ENCODE measurements at regions not wholly inside any gene's neighbourhood (a gene's known extent, or its start where the extent isn't known, plus 50 kb on each side); places are given as distances from the start of the nearest gene placed in this dataset.

DNA sequence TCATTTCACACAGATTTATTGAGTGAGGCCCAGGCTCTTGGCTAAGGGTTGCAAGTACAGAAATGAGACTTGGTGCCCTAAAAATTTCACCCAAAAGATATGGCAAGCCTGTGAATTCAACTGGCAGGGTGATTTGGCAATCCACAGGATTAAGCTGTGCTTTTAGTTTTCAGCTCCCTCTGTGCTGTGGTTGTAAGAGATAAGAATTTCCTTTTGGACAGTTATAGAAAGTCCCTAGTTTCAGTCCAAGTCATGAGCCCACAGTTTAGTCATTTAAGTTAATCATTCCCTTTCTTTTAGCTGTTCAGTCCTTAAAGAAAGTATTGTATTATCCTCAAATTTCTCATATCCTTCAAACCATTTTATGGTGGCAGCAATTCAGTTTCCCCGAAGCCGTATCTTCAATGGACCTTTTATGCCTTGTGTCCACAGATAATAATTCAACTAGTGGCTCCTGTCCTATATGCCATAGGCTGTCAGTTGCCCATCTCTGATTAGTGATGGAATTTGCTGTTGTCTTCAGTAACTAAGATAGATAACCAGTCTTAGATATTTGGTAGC, 73.4 kb upstream of the NAMPT start:
- Histone ChIP-seq H3K9me3 (ENCODE audit: low read depth, low read length, poor library complexity, severe bottlenecking) (peaks cover 6% of the 10 kb centered on the region), H3K36me3 (ENCODE audit: insufficient read depth, low read length, poor library complexity, severe bottlenecking) (no peaks in the 10 kb centered on the region), H3K4me3 (ENCODE audit: low read depth, low read length, poor library complexity, severe bottlenecking) (no peak overlapping the region), H3K27ac (ENCODE audit: low read depth, low read length, poor library complexity, severe bottlenecking) (no peak overlapping the region), H3K27me3 (replicated peaks; ENCODE audit: insufficient read depth, low read depth, low read length, poor library complexity) (peaks cover 6% of the 10 kb centered on the region), H3K4me1 (ENCODE audit: insufficient read depth, low read length, poor library complexity, severe bottlenecking) (peaks cover 5% of the 10 kb centered on the region)
- ChIA-PET POLR2A (ENCODE audit: low non-redundant PET) (no interaction called here), CTCF (no interaction called here)
- intact Hi-C loops (cut with micrococcal nuclease; ENCODE audit: unreplicated experiment): no loop called here
- no peak for TF ChIP-seq EZH2 (IDR thresholded peaks at IDR 0.05; ENCODE audit: borderline replicate concordance, low read depth, low read length, poor library complexity, severe bottlenecking)
- TF ChIP-seq, protein P1, sequence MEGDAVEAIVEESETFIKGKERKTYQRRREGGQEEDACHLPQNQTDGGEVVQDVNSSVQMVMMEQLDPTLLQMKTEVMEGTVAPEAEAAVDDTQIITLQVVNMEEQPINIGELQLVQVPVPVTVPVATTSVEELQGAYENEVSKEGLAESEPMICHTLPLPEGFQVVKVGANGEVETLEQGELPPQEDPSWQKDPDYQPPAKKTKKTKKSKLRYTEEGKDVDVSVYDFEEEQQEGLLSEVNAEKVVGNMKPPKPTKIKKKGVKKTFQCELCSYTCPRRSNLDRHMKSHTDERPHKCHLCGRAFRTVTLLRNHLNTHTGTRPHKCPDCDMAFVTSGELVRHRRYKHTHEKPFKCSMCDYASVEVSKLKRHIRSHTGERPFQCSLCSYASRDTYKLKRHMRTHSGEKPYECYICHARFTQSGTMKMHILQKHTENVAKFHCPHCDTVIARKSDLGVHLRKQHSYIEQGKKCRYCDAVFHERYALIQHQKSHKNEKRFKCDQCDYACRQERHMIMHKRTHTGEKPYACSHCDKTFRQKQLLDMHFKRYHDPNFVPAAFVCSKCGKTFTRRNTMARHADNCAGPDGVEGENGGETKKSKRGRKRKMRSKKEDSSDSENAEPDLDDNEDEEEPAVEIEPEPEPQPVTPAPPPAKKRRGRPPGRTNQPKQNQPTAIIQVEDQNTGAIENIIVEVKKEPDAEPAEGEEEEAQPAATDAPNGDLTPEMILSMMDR (conservative IDR thresholded peaks at IDR 0.05; ENCODE audit: low read depth, low read length): no peak
- DNase-seq (ENCODE audit: low spot score): peak; percentile 50
- BruUV-seq (replicated peaks): no TSS peak

DNA sequence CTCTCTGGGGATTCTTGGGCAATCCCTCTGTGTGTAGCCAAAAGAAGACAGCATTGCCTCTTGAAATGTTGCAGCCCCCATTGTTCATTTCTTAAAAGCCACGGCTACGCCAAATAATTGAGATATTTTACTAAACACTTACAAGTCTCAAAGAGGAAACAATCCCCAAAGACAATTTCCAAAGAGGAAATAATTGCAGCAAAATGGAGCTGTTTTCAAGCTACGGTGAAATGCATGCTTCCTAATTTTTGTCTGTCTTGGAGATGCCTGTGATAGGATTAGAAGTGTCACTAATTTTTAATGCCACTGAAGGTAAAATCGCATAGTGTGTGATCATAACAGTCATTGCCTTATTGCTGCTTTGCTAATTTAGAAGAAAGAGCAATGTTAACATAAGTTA, 72.9 kb upstream of the NAMPT start:
- ChIA-PET POLR2A (ENCODE audit: low non-redundant PET) (no interaction called here), CTCF (no interaction called here)
- no peak for TF ChIP-seq EZH2 (IDR thresholded peaks at IDR 0.05; ENCODE audit: borderline replicate concordance, low read depth, low read length, poor library complexity, severe bottlenecking)
- TF ChIP-seq, protein P1 (conservative IDR thresholded peaks at IDR 0.05; ENCODE audit: low read depth, low read length): no peak
- no peak overlapping the region for H3K27ac ChIP-seq (ENCODE audit: low read depth, low read length, poor library complexity, severe bottlenecking)
- peaks cover 5% of the 10 kb centered on the region for H3K4me1 ChIP-seq (ENCODE audit: insufficient read depth, low read length, poor library complexity, severe bottlenecking)
- peaks cover 6% of the 10 kb centered on the region for H3K27me3 ChIP-seq (replicated peaks; ENCODE audit: insufficient read depth, low read depth, low read length, poor library complexity)
- intact Hi-C loops (cut with micrococcal nuclease; ENCODE audit: unreplicated experiment): no loop called here
- H3K36me3 ChIP-seq (ENCODE audit: insufficient read depth, low read length, poor library complexity, severe bottlenecking): no peaks in the 10 kb centered on the region
- no TSS peak for BruUV-seq (replicated peaks)
- no peak overlapping the region for H3K4me3 ChIP-seq (ENCODE audit: low read depth, low read length, poor library complexity, severe bottlenecking)
- DNase-seq (ENCODE audit: low spot score): peak; percentile 30
- H3K9me3 ChIP-seq (ENCODE audit: low read depth, low read length, poor library complexity, severe bottlenecking): peaks cover 6% of the 10 kb centered on the region

DNA sequence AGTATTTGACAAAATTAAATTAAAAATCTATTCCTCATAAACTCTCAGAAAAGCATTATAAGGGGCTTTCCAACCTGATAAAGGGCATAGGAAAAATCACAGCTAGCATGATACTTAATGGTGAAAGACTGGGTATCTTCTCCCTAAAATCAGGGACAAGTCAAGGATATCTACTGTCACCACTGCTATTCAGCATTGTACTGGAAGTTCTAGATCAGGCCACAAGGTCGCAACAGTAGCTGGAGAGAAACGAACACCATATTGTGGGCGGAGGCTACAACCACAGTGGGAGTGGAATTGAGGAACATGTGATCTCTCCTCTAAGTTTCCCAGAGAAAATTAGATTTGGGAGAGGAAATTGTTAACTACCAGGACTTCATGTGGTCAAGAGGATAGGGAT, 70.0 kb upstream of the NAMPT start:
- H3K27ac ChIP-seq (ENCODE audit: low read depth, low read length, poor library complexity, severe bottlenecking): no peak overlapping the region
- POLR2A ChIA-PET (ENCODE audit: low non-redundant PET): no interaction called here

More for the DNA sequence above, 70.0 kb upstream of the NAMPT start:
- H3K36me3 ChIP-seq (ENCODE audit: insufficient read depth, low read length, poor library complexity, severe bottlenecking): no peaks in the 10 kb centered on the region
- intact Hi-C loops (cut with micrococcal nuclease; ENCODE audit: unreplicated experiment): no loop called here
- H3K9me3 ChIP-seq (ENCODE audit: low read depth, low read length, poor library complexity, severe bottlenecking): no peaks in the 10 kb centered on the region
- BruUV-seq (replicated peaks): no TSS peak
- H3K4me1 ChIP-seq (ENCODE audit: insufficient read depth, low read length, poor library complexity, severe bottlenecking): peaks cover 5% of the 10 kb centered on the region
- CTCF ChIA-PET: no interaction called here
- DNase-seq (ENCODE audit: low spot score): no peak
- no peak overlapping the region for H3K4me3 ChIP-seq (ENCODE audit: low read depth, low read length, poor library complexity, severe bottlenecking)
- no peak for TF ChIP-seq EZH2 (IDR thresholded peaks at IDR 0.05; ENCODE audit: borderline replicate concordance, low read depth, low read length, poor library complexity, severe bottlenecking)
- TF ChIP-seq, protein P1 (conservative IDR thresholded peaks at IDR 0.05; ENCODE audit: low read depth, low read length): no peak
- no peaks in the 10 kb centered on the region for H3K27me3 ChIP-seq (replicated peaks; ENCODE audit: insufficient read depth, low read depth, low read length, poor library complexity)

Measured in A673 (cell line).